Trophoblast cell (in vitro differentiated cells and primary cell): ENCODE measurements at regions not wholly inside any gene's neighbourhood (a gene's known extent, or its start where the extent isn't known, plus 50 kb on each side); places are given as distances from the start of the nearest gene placed in this dataset.
"Not testable (repeated sequence)": the region's sequence is repeated elsewhere in the genome, so short reads cannot be mapped to it uniquely, and the experiment has no call there.

Source experiments
- DNase-seq, 2 donors: peaks; one replicate each; pipeline ENCODE4 v3.0.0-alpha.2; 2016
- H2AFZ ChIP-seq: 2 replicates; pipeline ENCODE4 v1.6.1; 2013; ENCODE audit warnings: low read length, moderate library complexity, mild to moderate bottlenecking; ENCODE audit not compliant: insufficient read depth, poor library complexity
- H2AK5ac ChIP-seq: 2 replicates; pipeline ENCODE4 v1.6.1; 2013; ENCODE audit warnings: mild to moderate bottlenecking, low read length
- H2BK120ac ChIP-seq: 2 replicates; pipeline ENCODE4 v1.6.1; 2013; ENCODE audit warnings: low read length, mild to moderate bottlenecking, moderate library complexity; ENCODE audit not compliant: insufficient read depth, poor library complexity
- H2BK12ac ChIP-seq: 2 replicates; pipeline ENCODE4 v1.6.1; 2013; ENCODE audit warnings: mild to moderate bottlenecking, low read length, moderate library complexity
- H2BK5ac ChIP-seq: 2 replicates; pipeline ENCODE4 v1.6.1; 2013; ENCODE audit warnings: low read length, low read depth, moderate library complexity, mild to moderate bottlenecking; ENCODE audit not compliant: poor library complexity
- H3K14ac ChIP-seq: 2 replicates; pipeline ENCODE4 v1.6.1; 2013; ENCODE audit warnings: mild to moderate bottlenecking, low read length
- H3K18ac ChIP-seq: 2 replicates; pipeline ENCODE4 v1.6.1; 2013; ENCODE audit warnings: mild to moderate bottlenecking, low read length
- H3K23ac ChIP-seq: 2 replicates; pipeline ENCODE4 v1.6.1; 2013; ENCODE audit warnings: low read length
- H3K27ac ChIP-seq: 2 replicates; pipeline ENCODE4 v1.5.1; 2013; ENCODE audit warnings: low read depth, mild to moderate bottlenecking, inconsistent platforms, low read length, moderate library complexity
- H3K27me3 ChIP-seq: 2 replicates; pipeline ENCODE4 v1.6.1; 2013; ENCODE audit warnings: inconsistent platforms, mild to moderate bottlenecking, low read length, moderate library complexity; ENCODE audit not compliant: insufficient read depth
- H3K36me3 ChIP-seq, 2 experiments: 1 replicate in 1 of 2; 2 replicates in 1 of 2; pipeline ENCODE4 v1.6.1; 2013; ENCODE audit warnings: low read length in 2 of 2, mild to moderate bottlenecking in 2 of 2, moderate library complexity in 1 of 2; ENCODE audit not compliant: insufficient read depth in 2 of 2, control insufficient read depth in 1 of 2
- H3K4ac ChIP-seq: 2 replicates; pipeline ENCODE4 v1.6.1; 2013; ENCODE audit warnings: low read depth, mild to moderate bottlenecking, low read length, moderate library complexity
- H3K4me1 ChIP-seq, 2 experiments: 1 replicate in 1 of 2; 2 replicates in 1 of 2; pipeline ENCODE4 v1.6.1; 2013; ENCODE audit warnings: low read length in 2 of 2, mild to moderate bottlenecking in 2 of 2, moderate library complexity in 1 of 2; ENCODE audit not compliant: insufficient read depth in 2 of 2, control insufficient read depth in 1 of 2
- H3K4me2 ChIP-seq: 2 replicates; pipeline ENCODE4 v1.6.1; 2013; ENCODE audit warnings: inconsistent platforms, mild to moderate bottlenecking, low read length, moderate library complexity
- H3K4me3 ChIP-seq: 2 replicates; pipeline ENCODE4 v1.5.1; 2013; ENCODE audit warnings: mild to moderate bottlenecking, low read depth, low read length, inconsistent platforms
- H3K79me1 ChIP-seq: one replicate; pipeline ENCODE4 v1.6.1; 2013; ENCODE audit warnings: low read length
- H3K79me2 ChIP-seq: 2 replicates; pipeline ENCODE4 v1.6.1; 2013; ENCODE audit warnings: low read length, mild to moderate bottlenecking; ENCODE audit not compliant: control insufficient read depth, insufficient read depth, poor library complexity
- H3K9ac ChIP-seq: 2 replicates; pipeline ENCODE4 v1.6.1; 2013; ENCODE audit warnings: mild to moderate bottlenecking, low read length
- H3K9me3 ChIP-seq: 2 replicates; pipeline ENCODE4 v1.6.1; 2013; ENCODE audit warnings: low read depth, mild to moderate bottlenecking, control low read depth, inconsistent platforms, low read length; ENCODE audit not compliant: insufficient read depth
- H4K12ac ChIP-seq: 2 replicates; pipeline ENCODE4 v1.6.1; 2013; ENCODE audit warnings: low read depth, mild to moderate bottlenecking, low read length, moderate library complexity
- H4K8ac ChIP-seq: 2 replicates; pipeline ENCODE4 v1.6.1; 2013; ENCODE audit warnings: low read depth, mild to moderate bottlenecking, low read length, moderate library complexity
- H4K91ac ChIP-seq: one replicate; pipeline ENCODE4 v1.6.1; 2013; ENCODE audit warnings: low read depth, mild to moderate bottlenecking, low read length, moderate library complexity
- WGBS: extraction: QIAGEN DNeasy Blood & Tissue Kit; methylation state at CpG from one replicate; pipeline ENCODE4 v1.1.7; 2013; ENCODE audit warnings: missing lambda C conversion rate; ENCODE audit not compliant: insufficient read length, insufficient coverage; ENCODE audit errors: extremely low coverage; 5-methylcytosine and 5-hydroxymethylcytosine counted together

DNA sequence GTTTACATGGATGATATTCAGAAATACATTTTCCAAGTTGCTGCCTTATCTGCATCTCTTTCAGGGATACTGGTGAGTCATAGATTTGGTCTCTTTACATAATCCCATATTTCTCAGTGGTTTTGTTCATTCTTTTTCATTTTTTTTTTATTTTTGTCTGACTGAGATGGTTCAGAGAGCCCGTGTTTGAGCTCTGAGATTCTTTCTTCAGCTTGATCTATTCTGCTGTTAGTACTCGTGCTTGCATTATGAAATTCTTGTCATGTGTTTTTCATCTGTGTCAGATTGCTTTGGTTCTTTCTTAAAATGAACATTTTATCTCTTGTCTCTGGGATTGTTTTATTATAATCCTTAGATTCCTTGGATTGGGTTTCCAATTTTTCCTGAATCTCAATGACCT lies 317.3 kb downstream of the DOK5 start:
- no peaks in the 10 kb centered on the region for H3K79me1 ChIP-seq
- no peak overlapping the region for H4K8ac ChIP-seq
- H3K9me3 ChIP-seq: no peaks in the 10 kb centered on the region
- no peak overlapping the region for H4K12ac ChIP-seq
- no peaks in the 10 kb centered on the region for H3K27me3 ChIP-seq
- no peak overlapping the region for H2BK12ac ChIP-seq
- no peak overlapping the region for H2BK5ac ChIP-seq
- no peak overlapping the region for H3K4me2 ChIP-seq
- H3K27ac ChIP-seq: no peak overlapping the region
- no peak overlapping the region for H3K4ac ChIP-seq
- DNase-seq: peak in 1 of 2 donors; percentile 13
- H4K91ac ChIP-seq: no peak overlapping the region
- no peaks in the 10 kb centered on the region for H3K4me1 ChIP-seq
- no peak overlapping the region for H2AK5ac ChIP-seq
- no peak overlapping the region for H3K18ac ChIP-seq
- no peak overlapping the region for H3K14ac ChIP-seq
- no peak overlapping the region for H3K9ac ChIP-seq
- no peaks in the 10 kb centered on the region for H3K79me2 ChIP-seq
- no CpG with 5 or more reads among the region's 2 CpGs for WGBS
- H2BK120ac ChIP-seq: no peak overlapping the region
- H3K4me3 ChIP-seq: no peak overlapping the region
- no peak overlapping the region for H3K23ac ChIP-seq
- H3K36me3 ChIP-seq: no peaks in the 10 kb centered on the region
- no peak overlapping the region for H2AFZ ChIP-seq

DNA sequence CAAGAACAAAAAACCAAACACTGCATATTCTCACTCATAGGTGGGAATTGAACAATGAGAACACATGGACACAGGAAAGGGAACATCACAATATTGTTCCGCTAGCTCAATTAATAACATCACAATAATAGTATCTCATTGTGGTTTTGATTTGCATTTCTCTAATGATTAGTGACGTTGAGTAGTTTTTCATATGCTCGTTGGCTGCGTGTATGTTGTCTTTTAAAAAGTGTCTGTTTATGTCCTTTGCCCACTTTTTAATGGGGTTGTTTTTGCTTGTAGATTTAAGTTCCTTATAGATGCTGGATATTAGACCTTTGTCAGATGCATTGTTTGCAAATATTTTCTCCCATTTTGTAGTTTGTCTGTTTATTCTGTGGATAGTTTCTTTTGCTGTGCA lies 312.9 kb downstream of the DOK5 start:
- not testable (repeated sequence) for H3K27ac ChIP-seq, H3K36me3 ChIP-seq, H2AK5ac ChIP-seq, H3K4ac ChIP-seq, H3K4me1 ChIP-seq, H3K4me3 ChIP-seq, H2BK5ac ChIP-seq, H3K14ac ChIP-seq, H3K79me1 ChIP-seq, H4K12ac ChIP-seq, H4K8ac ChIP-seq, H3K18ac ChIP-seq, H3K79me2 ChIP-seq, H4K91ac ChIP-seq, H2AFZ ChIP-seq, DNase-seq, H3K9me3 ChIP-seq, H3K4me2 ChIP-seq, H3K27me3 ChIP-seq, H3K9ac ChIP-seq, H2BK120ac ChIP-seq, H3K23ac ChIP-seq, H2BK12ac ChIP-seq
- WGBS: no CpG with 5 or more reads among the region's 4 CpGs

DNA sequence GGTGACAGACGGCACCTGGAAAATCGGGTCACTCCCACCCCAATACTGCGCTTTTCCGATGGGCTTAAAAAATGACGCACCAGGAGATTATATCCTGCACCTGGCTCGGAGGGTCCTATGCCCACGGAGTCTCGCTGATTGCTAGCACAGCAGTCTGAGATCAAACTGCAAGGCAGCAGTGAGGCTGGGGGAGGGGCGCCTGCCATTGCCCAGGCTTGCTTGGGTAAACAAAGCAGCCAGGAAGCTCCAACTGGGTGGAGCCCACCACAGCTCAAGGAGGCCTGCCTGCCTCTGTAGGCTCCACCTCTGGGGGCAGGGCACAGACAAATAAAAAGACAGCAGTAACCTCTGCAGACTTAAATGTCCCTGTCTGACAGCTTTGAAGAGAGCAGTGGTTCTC lies 307.4 kb downstream of the DOK5 start:
- not testable (repeated sequence) for H2BK5ac ChIP-seq, H3K9me3 ChIP-seq, H2AK5ac ChIP-seq, H3K4ac ChIP-seq, H3K18ac ChIP-seq, H3K79me2 ChIP-seq, H3K4me3 ChIP-seq, H4K12ac ChIP-seq, H3K14ac ChIP-seq, DNase-seq, H3K9ac ChIP-seq, H4K8ac ChIP-seq, H2AFZ ChIP-seq, H3K36me3 ChIP-seq, H2BK120ac ChIP-seq, H3K23ac ChIP-seq, H3K27ac ChIP-seq, H3K4me2 ChIP-seq, H3K79me1 ChIP-seq, H2BK12ac ChIP-seq, H3K27me3 ChIP-seq, H4K91ac ChIP-seq, H3K4me1 ChIP-seq
- no CpG with 5 or more reads among the region's 9 CpGs for WGBS

GRCh38 chr20:54774426-54774825 lies 299.0 kb downstream of the DOK5 start:
- H3K18ac ChIP-seq: no peak overlapping the region
- WGBS: no CpG with 5 or more reads among the region's 5 CpGs

More at GRCh38 chr20:54774426-54774825, 299.0 kb downstream of the DOK5 start:
- Histone ChIP-seq H3K27ac (no peak overlapping the region), H4K91ac (no peak overlapping the region), H4K12ac (no peak overlapping the region), H3K79me1 (no peaks in the 10 kb centered on the region), H3K79me2 (no peaks in the 10 kb centered on the region), H3K4me3 (no peak overlapping the region), H2BK5ac (no peak overlapping the region), H2AFZ (no peak overlapping the region), H3K4ac (no peak overlapping the region), H4K8ac (no peak overlapping the region), H2AK5ac (no peak overlapping the region), H3K27me3 (no peaks in the 10 kb centered on the region), H2BK120ac (no peak overlapping the region), H3K4me2 (no peak overlapping the region), H2BK12ac (no peak overlapping the region), H3K14ac (no peak overlapping the region), H3K9ac (no peak overlapping the region), H3K23ac (no peak overlapping the region), H3K36me3 (no peaks in the 10 kb centered on the region), H3K9me3 (no peaks in the 10 kb centered on the region), H3K4me1 (peaks cover 4% of the 10 kb centered on the region in 2 experiments)
- peak in 1 of 2 donors; percentile 38 for DNase-seq
